Fibroblast of the aortic adventitia (primary cell): ENCODE measurements at regions not wholly inside any gene's neighbourhood (a gene's known extent, or its start where the extent isn't known, plus 50 kb on each side); places are given as distances from the start of the nearest gene placed in this dataset.

Experiments used
- DNase-seq: peaks from one replicate; pipeline ENCODE4 v3.0.0-alpha.2; 2010; ENCODE audit warnings: low read depth
- H3K4me3 ChIP-seq: 2 replicates; pipeline ENCODE4 v1.5.1; 2011; ENCODE audit warnings: low read depth, mild to moderate bottlenecking, control low read depth, low read length, moderate library complexity
- TF ChIP-seq, protein P1 (sequence below): IDR thresholded peaks from 2 replicates; pipeline ENCODE4 v1.5.1; 2011; ENCODE audit warnings: mild to moderate bottlenecking, low read length, control low read depth, inconsistent platforms; ENCODE audit not compliant: insufficient read depth

DNA sequence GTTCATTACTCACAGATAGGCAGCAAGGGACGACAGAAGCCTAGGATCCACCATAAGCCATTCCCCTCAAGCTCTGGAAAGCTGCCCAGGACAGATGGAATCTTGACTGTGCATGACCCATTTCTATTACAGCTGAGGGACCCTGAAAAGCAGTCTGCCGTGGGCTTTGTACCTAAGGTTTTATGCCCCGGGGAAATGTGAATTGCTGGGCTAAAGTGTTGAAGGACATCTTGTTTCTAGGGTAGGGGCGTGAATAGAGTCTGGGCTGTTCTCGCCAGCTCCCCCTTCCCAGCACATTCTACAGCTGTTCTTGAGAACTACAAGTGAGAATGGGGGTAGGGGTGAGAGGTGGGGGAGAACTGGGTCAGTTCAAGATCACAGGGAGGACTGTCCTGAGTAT is 53.6 kb upstream of the TMTC4 start:
- no peak overlapping the region for H3K4me3 ChIP-seq
- TF ChIP-seq, protein P1, sequence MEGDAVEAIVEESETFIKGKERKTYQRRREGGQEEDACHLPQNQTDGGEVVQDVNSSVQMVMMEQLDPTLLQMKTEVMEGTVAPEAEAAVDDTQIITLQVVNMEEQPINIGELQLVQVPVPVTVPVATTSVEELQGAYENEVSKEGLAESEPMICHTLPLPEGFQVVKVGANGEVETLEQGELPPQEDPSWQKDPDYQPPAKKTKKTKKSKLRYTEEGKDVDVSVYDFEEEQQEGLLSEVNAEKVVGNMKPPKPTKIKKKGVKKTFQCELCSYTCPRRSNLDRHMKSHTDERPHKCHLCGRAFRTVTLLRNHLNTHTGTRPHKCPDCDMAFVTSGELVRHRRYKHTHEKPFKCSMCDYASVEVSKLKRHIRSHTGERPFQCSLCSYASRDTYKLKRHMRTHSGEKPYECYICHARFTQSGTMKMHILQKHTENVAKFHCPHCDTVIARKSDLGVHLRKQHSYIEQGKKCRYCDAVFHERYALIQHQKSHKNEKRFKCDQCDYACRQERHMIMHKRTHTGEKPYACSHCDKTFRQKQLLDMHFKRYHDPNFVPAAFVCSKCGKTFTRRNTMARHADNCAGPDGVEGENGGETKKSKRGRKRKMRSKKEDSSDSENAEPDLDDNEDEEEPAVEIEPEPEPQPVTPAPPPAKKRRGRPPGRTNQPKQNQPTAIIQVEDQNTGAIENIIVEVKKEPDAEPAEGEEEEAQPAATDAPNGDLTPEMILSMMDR, result no peak
- no peak for DNase-seq

DNA sequence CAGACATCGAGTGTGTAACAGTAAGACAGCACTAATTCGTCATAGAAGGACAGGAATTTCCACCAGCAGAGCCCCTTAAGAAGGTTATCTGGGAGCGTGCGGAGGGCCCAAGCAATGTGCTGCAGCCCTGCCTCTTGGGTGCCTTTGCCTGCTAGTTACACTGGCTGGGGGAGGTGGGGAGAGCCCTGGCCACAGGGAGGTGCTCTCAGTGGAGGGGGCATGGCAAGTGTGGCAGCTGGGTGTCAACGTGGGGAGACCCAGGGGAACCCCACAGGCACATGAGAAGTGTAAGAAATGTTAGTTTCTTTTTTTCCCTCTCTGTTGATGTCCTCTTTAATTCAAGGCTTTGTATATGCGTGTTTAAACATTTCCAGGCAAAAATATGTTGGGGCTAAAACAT is 50.9 kb upstream of the TMTC4 start:
- no peak overlapping the region for H3K4me3 ChIP-seq
- TF ChIP-seq, protein P1, result no peak
- DNase-seq, result no peak

DNA sequence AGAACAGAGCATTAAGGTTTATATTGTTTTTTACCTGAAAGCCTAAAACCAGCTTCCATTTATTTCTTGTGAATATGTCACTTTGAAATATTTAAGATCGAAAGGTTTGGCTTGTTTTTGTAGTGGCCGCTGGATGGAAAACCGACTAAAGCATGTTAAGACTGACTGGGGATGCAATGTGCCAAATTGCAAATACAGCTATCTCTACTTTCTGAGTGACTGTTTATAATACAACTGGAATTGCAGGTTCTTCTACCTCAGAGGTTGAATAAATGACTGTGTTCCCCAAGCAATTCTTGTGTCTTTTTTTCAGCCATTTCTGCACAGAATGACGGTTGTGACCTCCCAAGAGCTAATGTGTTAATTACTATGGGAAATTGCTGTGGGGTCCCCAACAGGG is 50.0 kb upstream of the TMTC4 start:
- no peak for DNase-seq
- TF ChIP-seq, protein P1, result no peak
- no peak overlapping the region for H3K4me3 ChIP-seq
